AG08396 (cell line): ENCODE measurements at regions not wholly inside any gene's neighbourhood (a gene's known extent, or its start where the extent isn't known, plus 50 kb on each side); places are given as distances from the start of the nearest gene placed in this dataset.

Experiments used
- DNase-seq: peaks from one replicate; pipeline ENCODE4 v3.0.0; 2012; ENCODE audit warnings: low spot score, mixed read lengths

DNA sequence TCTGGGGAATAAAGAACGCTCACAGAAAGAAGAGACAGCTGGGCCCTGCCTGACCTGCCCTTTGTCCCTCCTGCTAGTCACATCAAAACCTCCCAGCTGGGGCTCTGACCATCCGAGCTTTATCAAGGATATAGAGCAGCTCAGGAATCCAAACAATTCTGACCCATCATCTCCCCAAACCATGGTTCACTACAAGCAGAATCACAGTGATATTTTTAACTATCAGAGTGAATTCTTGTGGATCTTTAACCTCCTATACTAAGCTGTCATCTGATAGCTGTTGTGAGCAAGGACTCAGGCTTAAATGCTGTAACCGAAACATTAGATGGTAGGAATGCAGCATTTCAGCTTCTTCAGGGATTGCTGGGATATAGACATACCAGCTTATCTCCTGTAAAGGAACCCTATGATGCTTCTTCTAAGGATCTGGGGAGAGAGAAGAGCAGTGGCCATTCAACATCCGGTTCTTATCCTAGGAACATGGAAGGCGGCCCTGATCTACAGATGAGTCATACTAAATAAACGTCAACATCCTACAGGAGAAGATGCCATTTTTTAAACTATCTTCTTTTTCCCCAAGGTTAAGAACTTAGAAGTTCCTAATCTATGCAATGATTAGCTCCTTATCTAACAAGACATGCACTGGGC, 84.7 kb upstream of the AKIP1 start:
- peak; percentile 47 for DNase-seq

DNA sequence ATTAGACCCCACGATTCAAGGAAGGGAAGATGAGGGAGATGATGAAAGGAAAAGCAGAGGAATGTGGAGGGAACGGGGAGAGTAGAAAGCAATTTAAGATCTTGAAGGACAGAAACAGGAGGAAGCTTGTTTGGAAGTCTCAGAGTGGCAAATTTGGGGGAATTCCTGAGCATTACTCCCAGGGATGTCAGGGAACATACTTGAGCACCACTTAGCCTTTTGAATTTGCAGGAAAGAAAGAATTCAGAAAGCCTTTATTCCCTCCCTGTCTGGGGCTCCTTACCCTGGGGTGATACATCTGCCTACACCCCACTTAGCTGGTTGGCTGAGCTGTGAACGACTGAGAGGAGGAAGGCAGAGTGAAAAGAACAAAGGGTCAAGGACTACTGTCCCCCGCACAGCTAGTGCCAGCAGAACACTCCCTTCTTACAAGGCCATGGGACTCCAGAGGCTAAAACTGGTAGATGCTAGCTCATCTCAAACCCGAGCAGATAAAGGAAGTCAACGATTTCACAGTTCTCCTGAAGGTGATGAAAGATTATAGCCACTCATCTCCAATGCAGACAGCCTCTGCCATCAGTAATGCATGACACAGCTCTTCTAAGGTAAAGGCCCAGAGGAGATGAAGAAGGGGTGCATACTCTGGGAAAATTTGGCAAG, 84.0 kb upstream of the AKIP1 start:
- no peak for DNase-seq

DNA sequence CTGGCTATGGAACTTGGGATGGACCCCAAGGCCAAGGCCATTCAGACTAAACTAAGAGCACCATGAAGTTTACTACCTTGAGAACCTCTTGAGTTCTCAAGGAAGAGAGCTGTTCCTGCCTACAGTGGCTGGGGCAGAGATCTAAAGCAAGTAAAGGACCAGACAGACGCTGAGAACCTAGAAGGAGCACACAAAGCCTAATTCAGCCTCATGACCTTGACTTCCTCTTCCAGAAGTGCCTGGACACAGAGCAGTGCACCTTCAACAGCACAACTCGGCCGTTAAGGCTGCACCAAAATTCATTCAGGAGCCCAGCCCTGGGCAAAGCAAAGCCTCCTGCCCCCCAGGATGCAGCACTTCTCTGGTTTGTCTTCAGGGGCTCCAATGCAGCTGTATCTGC, 82.9 kb upstream of the AKIP1 start:
- DNase-seq, result no peak

DNA sequence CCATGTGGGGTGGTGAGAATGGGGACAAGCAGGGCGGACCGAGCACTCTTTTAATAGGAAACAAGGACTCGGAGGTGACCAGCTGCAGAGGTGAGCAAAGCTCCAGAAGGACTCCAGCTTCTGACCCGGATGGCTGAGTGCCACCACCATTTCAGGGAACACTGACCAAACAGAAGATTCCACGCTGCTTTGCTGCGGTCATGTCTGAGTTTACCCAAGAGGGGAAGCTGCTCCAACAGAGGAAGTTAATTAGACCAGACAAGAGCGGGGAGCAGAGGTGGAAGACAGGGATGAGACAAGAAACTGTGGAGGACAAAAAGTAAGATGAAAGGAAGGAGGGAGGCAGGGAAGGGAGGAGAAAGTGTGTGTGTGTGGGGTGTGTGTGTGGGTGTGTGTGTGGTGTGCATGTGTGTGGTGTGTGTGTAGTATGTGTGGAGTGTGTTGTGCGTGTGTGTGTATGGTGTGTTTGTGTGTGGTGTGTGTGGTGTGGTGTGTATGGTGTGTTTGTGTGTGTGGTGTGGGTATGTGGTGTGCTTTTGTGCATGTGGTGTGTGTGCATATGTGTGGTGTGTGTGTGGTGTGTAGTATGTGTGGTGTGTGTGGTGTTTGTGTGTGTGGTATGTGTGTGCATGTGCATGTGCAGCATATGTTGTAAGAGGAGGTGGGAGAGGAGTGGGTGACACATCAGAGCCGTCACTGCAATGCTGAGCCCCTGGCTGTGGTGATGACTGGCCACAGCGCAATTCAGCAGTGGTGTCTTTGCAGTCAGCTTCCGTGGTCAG, 82.2 kb upstream of the AKIP1 start:
- no peak for DNase-seq

- DNase-seq, result no peak
Measured at GRCh38 chr11:8829556-8829955, 81.4 kb upstream of the AKIP1 start.

DNA sequence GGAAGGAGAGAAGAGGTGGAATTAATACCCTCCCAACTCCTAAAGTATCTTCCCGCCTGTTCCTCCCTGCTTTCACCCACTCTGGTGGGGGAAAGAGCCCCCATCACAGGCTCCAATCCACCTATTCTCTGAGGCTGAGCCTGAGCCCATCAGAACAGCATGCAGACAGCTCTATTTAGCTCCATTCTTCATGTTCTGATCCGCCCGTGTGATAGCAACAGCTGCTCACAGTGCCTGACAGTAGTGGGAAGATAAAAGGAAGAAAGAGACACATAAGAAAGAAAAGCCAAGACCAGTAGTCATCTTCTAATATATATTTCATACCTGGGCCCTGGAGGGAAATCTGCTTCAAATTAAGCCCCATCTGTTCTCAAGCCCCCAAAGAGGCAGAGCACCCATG, 80.3 kb upstream of the AKIP1 start:
- no peak for DNase-seq

DNA sequence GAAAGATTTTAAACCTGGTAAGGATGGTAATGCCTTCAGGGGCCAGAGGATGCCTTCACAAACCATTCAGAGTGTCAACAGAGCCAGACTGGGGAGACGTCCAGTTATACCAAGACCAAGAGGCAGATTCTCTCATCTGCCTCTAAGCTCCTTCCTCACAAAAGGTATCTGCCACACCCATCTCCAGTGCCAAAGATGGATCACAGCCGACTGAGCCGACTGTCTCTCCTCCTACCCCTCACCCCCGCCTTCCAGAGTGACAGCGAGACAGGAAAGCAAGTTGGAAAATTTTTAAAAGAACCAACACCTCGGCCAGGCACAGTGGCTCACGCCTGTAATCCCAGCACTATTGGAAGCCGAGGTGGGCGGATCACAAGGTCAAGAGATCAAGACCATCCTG, 79.1 kb upstream of the AKIP1 start:
- no peak for DNase-seq

DNA sequence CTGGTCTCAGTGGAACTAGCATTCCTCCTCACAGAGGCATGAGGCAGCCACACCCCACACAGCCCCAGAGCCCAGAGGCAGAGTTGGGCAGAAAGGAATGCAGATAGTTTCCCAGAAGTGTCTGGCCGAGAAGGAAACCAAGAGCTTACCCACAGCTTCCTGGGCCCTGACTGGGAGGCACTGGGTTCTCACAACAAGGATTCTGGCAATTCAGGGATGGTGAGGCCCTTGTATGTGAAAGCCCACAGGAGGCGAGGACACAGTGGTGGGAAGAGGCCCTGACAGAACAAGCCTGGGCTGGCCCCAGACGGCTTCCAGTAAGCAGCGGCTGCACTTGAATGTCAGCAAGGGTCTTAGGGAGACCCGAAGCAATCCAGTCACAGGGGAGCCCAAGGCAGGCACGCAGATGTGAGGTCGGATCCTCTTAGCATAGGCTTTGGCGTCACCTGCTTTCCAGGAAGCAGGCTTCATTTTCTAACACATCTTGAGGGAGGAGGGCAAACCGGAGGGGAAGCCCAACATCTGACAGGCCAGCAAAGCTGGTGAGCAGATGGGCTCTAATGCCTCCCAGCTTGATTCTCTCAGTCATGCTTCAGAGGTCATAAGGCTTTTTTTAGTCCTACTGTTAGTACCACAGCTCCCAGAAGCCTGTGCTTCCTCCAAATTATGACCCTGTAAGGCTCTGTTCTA, 78.3 kb upstream of the AKIP1 start:
- peak; percentile 81 for DNase-seq

DNA sequence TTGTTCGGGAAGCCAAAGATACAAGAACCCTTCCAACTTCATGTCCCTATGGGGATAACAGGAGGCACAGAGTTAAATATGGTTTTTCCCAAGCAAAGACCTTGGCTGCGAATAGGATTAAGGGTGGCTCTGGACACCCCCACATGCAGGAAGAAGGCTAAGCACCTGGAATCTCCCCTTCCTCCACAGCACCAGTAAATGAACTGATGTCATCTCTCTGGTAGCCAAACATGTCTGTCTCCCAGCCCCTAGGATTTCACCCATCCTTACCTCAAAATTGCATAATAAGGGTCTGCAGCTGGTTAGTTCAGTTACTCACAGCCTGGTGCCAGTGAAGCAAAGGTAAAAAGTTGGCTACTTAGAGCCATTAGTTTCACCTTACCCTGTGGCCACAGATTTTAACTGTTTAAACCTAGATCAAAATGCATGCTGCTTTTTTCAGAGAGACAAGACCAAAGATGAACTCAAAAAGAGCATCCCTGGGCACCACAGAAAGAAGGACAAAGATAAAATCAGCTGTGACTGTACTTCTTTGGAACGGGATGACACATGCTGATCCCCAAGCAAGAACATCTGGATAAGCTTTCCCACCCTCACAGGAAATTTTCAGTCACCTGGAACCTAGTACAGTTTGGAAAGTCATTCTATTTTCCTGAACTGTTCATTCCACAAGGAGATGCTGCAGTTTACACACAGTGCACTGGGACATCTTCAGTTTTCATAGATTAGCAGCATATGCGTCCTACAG, 77.2 kb upstream of the AKIP1 start:
- no peak for DNase-seq

DNA sequence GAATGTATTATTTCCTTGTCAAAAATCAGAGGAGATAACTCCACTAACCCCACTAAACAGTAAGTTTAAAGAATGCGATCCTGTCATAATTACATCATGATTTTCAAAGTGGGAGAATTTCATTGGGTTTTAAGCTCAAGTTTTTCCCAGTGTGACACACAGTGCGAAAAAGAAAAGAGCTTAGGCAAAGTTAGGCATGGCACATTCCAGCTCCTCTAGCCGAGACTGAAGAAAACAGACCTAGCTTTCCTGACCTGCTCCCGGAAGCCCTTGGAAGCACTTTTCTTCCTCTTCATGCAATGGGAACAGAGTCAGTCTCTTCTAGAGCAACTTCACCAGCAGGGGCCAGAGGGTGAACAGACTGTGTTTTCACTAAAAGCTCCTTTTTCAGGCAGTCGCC, 76.6 kb upstream of the AKIP1 start:
- no peak for DNase-seq

DNA sequence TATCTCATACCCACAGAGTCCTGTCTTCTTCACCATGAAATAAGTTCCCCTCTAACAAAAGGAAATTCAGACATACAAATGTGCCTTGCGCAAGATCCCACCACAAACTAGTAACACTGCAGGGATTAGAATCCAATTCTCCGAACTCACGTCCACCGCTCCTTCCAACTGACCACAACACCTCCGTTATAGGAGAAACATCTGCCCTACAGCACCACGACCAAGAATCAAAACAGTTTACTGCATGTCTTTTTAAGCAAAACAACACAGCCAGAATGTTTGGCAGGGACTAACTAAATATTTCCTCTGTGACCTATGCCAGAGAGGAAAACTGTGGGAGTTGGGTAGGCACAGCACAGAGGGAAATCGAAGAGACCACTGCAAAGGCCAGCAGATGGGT, 72.7 kb upstream of the AKIP1 start:
- peak; percentile 56 for DNase-seq

GRCh38 chr11:8839306-8839956, 71.6 kb upstream of the AKIP1 start:
- DNase-seq, result no peak

GRCh38 chr11:8839957-8840945, 70.7 kb upstream of the AKIP1 start:
- DNase-seq, result no peak

GRCh38 chr11:8841899-8842298, 69.1 kb upstream of the AKIP1 start:
- no peak for DNase-seq

GRCh38 chr11:8858808-8859207, 52.2 kb upstream of the AKIP1 start:
- DNase-seq, result no peak
